Stimulated activated CD4-positive, alpha-beta T cell treated with anti-CD3 and anti-CD28 coated beads, Interleukin-2, amount 100 ng/mL, for 48 hours (primary cell): ENCODE measurements at regions not wholly inside any gene's neighbourhood (a gene's known extent, or its start where the extent isn't known, plus 50 kb on each side); places are given as distances from the start of the nearest gene placed in this dataset.
"Not testable (repeated sequence)": the region's sequence is repeated elsewhere in the genome, so short reads cannot be mapped to it uniquely, and the experiment has no call there.

Experiments
- DNase-seq, 2 donors: peaks; one replicate each; pipeline ENCODE4 v3.0.0-alpha.2; 2020

DNA sequence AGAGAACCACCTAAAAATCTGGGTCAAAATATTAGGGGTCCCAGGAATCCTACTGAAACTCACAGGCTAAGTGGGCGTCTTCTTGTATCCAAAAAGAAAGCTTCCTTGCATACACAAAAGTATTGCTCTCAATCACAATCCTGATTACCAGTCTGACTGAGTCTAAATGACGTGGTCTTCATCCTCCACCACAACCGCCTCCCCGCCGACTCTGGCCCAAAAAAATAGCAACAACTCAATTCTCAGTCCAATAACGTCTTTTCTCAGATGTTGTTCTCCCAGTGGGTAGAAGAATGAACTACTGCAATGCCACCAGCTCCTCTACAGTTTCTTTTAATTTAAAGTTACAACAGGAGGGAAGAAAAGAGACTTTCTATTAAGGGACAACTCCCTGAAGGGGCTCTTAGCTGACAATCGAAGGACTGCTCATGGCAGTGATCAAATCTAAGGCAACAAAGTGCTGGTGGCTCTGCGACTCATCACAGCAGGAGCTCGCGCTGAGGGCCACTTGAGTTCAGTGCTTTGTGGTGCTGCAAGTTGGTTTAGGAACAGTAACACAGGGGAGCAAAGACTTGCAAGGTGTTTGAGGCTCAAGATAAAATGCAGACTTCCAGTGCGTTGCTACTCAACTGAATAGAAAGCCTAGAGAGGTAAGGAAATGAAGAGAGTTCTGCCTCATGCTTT lies 394.1 kb downstream of the BCAT1 start:
- no peak for DNase-seq

DNA sequence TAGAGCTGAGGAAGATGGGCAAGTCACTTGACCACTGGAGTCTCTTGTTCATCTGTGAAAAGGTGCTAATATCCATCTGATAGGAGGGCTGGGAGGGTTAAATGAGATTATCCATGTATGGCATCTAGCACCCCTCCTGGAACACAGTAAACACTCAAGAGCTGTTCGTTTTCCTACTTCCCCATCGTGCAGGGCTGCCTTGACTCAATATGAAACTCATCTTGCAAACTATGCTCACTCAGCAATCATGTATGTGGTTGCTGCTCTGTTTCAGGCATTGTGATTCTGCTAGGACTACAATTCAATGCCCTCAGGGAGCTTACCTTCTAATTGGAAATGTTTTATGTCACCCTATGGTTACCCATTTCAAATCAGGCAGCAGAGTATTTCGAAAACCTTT lies 395.6 kb downstream of the BCAT1 start:
- no peak for DNase-seq

DNA sequence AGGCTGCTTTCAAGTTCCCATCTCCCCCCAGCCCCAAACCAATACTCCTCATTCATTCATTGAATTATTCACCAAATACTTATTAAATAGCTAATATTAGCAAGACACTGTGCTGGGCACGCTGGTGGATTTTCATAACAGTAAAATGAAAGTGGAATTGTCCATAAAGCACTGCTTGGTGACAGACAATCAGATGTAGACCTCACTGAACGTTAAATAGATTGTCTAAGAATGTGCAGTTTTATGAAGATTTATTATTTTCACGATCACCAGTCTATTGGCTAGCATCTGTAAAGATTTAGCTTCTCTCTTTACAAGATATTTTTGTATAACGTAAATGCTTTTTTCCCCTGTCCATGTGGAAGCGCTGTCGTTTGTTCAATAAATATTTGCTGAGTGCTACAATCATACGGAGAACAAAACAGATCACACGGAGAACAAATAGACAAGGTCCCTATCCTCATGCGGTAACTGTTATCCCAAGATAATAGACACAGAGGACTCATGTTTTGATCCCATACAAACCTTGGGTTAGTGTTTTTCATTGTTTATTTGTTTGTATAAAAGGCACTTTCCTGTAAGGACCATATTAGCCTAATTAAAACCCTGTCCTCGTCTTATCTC lies 397.6 kb downstream of the BCAT1 start:
- no peak for DNase-seq

DNA sequence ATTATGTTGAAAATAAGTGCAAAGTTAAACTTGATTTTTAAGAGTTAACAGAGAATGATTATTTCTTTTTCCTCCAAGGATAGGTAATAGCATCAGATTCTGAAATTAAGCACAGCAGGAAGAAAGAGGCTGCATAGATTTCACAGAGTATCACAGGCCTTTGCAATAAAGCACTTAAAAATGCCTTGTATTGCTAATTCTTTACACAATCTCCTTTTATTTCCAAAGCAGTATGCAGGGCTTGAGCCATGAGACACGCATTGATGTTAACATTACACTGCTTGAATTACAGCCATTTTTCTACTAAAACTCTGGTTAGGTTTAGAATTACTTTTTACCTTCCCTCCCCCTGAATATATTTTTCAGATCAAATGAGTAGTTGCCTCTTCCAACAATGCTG lies 398.3 kb downstream of the BCAT1 start:
- DNase-seq: no peak

DNA sequence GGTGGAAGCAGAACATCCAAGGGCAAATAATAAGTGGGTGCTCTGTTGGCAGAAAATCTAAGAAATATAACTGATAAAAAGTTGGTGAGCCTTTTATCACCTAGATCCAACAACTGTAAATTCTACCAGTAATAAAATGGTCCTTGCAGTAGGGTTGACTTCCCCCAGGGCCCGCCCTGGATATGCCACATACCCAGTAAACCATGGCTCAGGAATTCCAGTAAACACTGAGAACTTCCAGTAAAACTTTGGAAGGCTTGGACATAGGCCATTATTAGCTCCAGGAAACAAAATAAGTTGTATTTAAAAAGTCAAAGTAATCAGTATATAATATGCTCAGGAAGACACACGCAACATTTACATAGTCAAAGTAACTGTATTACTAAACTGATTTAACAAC lies 402.2 kb downstream of the BCAT1 start:
- no peak for DNase-seq

DNA sequence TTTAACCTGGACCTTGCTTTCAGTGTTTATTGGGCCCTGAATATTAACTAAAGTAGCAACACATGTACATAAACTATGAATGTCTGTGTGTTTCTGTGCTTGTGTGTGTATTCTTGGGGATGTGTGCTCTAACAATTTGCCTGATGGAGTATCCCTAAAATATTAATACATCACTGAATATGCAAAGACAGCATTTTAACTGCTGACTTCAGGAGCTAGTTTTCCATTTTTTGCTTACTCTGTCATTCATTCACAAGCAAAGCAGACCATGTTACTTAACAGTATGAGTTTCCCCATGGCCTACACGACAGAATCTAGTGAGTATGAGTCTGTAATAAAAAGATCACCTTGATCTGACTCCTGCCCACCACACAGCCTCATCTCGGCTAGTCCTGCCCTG lies 402.8 kb downstream of the BCAT1 start:
- no peak for DNase-seq

DNA sequence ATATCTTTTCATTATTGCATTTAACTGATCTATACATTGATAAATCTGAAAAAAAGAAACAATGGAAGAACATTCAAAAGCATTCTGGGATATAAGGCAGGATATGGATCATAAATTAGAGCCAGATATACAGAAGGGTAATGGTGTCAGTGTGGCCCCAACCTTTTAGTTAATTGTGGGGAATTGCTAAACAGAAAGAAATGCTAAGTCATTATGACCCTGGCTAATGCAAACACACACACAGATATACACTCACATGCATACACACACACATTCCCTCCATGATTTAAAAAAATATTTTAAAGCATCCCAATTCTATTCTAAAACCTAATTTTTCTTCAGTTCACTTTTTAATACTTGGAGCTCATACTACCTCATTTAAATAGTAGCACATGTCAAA lies 404.5 kb downstream of the BCAT1 start:
- no peak for DNase-seq

DNA sequence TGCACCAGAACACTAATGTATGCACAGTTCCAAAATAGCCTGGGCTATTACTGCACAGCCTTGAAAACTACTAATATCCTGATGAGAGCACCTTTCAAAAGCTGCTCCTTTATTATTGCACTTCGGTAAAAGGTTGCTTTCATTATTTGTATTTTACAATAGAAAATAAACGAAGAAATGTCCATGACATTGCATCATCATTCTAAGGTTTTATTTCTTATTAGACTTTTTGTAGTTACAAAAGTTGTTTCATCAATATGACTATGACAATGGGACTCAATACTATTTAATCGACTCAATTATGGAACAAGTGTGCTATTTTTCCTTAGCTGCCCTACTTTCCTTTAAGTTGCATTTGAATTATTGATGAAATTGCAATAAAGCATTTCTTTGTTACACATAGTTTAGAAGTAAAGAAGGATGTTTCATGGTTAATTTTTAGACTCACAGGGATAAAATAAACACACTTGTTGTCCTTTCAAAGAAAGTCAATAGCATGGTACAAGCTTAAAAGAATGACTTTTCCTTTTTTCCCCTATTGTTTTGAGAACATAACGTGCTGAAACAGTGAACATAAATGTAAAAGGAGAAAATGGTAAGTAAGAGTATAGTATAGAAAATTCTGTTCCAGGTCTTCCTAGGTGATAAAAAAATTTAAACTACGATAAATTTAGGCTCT lies 407.6 kb downstream of the BCAT1 start:
- DNase-seq: no peak

DNA sequence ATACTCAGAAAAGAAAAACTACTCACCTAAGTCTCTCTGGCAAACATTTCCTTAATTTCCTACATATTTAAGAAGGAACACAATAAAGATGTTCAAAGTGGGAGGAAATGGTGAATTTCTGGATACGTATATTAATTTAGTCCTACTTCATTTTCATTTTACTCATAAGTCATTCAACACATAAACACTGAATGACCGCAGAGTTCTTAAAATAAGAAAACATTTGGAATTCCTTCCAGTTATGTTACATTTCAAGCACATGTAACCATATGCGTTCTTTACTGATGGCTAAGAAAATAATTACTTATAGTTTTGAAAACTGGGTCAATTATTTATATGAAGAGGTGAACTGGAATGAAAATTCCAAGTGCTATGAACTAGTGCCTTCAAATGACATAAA lies 409.3 kb downstream of the BCAT1 start:
- DNase-seq: no peak

DNA sequence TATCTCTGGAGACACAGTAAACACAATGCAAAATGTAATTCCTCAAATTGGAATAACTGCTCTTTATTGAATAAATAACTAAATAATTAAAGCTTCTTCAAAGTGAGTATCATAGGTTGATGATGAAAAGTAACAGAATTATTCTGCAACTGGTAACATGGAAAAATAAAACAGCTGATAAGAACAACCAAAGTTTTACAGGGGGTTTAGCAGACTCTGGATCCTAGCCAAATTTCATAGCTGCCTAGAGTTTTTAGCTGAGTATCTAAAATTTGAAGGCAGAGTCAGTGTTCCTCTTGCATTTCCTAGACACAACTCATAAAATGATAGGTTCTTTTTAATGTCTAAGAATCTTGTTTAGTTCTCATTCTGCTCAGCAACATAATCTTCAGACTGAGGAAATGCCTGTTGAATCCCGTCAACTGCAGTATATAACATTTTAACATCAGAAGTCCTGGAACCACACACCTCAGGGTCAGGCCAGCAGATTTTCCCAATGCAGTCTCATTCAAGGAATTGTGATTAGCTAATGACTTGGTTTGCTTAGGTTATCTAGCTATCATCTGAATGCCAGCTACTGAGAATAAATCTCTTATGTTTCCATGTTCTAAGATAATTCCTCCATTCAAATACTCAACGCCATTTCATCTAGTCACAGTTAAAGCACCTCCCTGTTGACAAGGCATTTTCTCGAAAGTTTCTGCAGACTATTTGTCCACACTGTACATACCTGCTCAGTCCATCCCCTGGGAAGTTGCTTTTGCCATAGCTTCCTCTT lies 411.6 kb downstream of the BCAT1 start:
- no peak for DNase-seq

DNA sequence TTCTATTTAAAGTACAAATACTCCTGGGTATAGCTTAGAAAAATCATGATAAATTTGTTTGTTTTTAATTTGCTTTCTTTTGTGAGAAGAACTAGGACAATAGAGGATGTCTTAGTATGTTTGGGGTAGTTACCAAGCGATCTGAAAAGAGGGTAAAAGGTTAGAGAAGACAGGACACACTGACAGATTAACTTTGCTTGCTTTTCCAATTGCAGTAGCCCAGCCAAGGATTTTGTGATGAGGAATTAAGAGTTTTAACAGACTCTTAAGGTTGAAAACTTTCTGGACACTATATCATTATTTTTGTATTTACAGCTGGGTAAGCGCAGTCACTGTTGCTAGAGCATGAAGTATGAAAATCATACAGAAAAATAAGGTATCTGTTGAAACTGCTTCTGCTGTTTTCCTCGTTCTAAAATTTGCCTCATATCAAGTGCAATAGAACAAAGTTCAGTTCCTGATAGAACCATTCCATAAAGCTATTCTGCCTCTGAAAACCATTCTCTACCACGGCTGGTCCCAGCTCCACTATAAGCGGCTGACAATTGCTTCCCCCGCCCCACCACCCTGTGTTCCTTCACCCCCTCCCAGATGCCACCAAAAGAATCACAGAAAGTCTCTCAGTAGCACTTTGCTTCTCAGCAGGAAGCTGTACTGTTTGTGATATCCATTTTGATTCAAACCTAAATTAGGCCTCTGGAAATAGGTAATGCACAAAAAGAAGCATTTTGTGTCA lies 413.4 kb downstream of the BCAT1 start:
- no peak for DNase-seq

DNA sequence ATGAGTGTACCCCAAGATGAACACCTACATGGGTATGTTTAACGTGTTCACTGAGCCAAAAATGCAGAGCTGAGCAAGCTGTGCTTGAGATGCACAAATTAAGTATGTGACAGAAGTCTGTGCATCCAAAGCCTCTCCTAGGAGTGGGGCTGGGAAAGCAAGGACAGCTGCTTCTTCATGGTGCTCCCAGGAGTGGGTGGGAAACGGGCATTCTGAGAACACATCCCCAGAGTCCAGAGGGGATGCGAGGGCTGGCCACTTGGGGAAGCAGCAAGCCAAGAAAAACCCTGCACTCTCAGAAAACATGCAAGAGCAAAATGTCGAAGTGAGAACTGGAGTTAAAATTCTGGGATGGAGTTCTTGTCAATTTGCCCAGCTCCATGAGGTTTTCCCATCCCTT lies 414.3 kb downstream of the BCAT1 start:
- no peak for DNase-seq

DNA sequence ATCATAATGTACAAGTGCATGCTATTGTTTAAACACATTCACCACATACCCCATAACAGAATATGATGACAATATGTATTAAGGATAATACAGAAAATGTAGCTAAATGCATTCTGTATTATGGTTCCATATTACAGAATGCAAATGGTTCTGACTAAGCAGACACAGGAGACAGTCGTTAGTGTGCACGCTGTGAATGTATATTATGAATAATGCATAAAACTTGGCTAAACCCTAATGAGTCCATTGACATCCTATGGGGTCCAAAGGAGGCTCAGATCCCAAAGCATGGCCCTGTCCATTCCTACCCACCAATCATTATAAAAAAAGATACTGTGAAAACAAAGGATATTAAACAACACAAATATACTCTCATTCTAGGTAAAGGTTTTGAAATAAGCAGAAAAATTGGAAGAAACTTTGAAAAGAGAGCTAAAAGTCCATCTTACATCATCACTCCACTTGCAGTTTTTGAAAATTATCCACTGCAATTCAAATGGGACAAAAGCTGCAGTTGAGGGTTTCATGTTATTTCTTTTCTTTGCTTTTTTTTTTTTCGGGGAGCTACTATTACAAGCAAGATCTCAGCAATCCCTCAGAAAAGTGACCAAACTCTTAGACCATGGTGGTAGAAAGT lies 415.1 kb downstream of the BCAT1 start:
- no peak for DNase-seq

DNA sequence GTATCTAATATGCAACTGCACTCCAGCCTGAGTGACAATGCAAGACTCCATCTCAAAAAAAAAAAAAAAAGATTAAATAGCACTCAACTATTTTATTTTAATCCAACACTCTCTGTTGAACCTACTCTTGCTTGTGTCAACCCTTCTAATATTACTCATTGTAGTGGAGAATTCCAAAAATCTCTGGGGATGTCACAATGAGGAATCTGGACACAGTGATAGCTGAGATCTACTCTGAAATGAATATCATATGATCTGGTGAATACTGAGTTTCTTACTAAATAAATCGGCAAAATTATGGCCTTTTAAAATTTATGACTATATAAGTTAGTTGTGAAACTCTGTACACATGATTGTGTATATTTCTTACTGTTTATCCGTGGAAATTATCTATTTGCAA lies 418.2 kb downstream of the BCAT1 start:
- no peak for DNase-seq

DNA sequence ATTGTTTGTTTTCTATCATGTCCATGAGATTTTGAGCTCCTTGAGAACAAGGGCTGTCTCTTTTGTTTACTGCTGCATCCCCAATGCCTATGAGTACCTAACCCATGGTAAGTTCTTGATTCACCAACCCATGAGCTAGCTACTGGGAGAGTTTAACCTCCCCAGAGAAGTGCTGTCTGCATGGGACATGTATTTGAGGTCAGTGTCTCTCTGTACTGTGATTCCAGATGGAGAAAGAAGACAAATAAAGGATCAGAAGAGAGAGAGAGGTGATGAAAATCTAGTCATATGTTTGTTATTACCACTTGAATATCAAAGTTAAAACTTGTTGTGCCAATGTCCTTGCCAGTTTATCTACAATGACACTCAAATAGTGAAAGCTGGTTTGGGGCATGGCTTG lies 421.8 kb downstream of the BCAT1 start:
- DNase-seq: no peak

DNA sequence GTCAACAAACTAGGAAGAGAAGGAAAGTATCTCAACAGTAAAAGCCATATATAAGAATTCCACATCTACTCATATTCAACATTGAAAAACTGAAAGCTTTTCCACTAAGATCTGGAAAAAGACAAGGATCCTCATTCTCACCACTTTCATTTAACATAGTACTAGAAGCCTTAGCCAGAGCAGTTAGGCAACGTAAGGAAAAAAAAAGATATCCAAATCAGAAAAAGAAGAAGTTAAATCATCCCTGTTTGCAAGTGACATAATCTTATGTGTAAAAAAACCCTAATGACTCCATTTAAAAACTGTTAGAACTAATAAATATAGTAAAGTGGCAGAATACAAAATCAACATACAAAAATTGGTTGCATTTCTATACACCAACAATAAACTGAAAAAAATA lies 426.2 kb downstream of the BCAT1 start:
- DNase-seq: no peak

DNA sequence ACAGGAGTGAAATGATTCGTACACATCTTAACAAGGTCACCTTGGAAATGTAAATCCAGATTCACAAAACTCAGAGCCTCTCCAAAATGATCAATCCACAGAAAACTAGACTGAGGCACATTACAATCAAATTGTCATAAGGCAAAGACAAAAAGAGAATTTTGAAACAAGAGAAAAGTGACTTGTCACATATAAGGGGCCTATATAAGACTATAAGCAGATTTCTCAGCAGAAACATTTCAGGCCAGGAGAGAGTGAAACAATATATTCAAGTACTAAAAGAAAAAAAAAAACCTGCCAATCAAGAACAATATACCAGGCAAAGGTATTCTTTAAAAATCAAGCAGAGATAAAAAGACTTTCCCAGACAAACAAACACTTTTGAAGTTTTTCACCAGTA lies 429.1 kb downstream of the BCAT1 start:
- DNase-seq: no peak

DNA sequence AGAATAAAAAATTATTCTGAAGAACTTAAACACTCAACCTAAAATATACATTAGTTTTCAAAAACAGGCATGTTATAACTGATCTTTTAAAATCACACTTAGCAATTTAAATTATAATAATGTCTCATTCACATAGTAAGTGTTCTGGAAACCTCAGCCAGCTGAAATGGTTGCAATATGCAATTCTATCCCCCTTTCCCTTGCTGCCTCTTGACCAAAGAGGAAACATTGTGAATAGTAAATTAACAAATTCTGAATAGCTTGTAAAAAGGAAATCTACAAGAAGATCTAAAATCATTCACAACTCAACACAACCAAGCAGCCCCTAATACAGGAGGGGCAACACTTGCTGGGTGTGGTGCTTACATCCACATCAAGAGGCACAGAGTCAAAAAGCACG lies 431.9 kb downstream of the BCAT1 start:
- DNase-seq: no peak

DNA sequence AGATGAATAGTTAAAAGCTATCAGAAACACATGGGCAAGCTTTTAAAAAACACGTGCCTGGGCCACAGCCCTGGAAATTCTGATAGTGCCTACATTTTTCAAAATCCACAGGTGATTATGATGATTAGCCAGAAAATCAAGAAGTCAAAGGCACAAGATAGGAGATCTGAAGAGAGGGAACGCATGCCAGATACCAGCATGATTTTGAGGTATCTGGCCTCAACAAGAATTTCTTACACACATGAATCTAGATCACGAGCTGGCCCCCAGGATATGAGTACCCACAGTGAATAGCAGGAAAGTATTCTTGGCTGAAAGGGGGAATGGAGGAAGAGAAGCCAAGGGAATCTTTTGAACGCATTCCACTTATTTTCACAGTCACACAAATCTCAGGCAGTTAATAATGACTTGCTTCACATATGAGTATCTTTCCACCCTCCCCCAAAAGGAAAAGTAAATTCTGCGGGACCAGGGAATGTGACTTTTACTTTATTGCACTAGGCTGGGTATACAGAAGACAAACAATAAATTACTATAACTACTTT lies 438.2 kb downstream of the BCAT1 start:
- no peak for DNase-seq

DNA sequence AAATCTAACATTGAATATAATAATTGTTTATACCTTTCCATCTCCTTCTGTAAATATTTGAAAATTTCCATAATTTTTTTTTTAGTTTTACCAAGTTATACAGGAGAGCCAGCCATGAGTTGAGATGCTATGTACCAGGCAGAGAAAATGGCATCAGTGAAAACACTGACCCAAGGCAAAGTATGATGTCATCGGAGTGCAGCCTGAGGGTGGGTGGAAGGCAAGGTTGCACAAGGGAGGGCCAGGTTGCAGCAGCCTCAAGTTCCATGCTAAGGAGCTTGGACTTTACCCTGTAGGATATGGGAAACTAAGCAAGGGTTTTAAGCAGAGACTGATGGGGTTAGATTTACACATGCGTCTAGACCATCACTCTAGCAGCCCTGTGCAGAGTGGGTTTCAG lies 441.1 kb downstream of the BCAT1 start:
- DNase-seq: no peak

DNA sequence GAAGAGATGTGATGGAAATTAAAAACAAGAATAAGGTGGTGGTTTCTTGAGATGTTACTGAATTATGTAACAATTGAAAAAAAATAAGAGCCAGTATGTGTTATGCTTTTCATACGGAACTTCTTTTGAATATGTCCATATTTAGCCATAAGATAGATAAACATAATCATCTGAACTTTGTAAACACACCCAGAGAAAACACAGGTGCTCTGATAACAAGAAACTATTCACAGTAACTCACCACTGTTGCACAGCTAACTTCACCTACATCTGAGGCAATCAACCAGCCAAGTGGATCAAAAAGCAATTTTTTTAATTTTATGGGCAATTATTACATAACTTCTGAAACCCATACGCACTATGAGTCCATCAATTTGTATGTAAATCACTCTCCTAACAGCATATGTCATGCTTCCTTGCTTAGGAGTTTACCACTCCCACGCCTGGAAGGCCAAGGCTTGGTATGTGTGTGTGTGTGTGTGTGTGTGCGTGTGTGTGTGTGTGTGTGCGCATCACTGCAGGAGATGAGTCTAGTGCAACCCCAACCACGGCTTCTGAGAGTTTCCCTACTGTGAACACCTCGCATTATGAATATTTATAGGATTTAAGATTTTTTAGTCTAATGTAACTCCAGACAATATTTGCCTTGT lies 443.4 kb downstream of the BCAT1 start:
- no peak for DNase-seq

DNA sequence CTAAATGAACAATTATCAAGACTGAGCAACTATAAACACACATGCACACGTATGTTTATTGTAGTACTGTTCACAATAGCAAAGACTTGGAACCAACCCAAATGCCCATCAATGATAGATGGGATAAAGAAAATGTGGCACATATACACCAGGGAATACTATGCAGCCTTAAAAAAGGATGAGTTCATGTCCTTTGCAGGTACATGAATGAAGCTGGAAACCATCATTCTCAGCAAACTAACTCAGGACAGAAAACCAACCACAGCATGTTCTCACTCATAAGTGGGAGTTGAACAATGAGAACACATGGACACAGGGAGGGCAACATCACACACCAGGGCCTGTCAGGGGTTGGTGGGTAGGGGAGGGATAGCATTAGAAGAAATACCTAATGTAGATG lies 445.4 kb downstream of the BCAT1 start:
- not testable (repeated sequence) for DNase-seq
